ENCODE measurements at regions not wholly inside any gene's neighbourhood (a gene's known extent, or its start where the extent isn't known, plus 50 kb on each side); places are given as distances from the start of the nearest gene placed in this dataset.

- no peak for FAIRE-seq
- H3K9ac ChIP-seq (ENCODE audit: insufficient read depth in 1 of 2, low read depth in 2 of 2, low read length in 2 of 2) = peak overlapping the region in 1 of 2 experiments; percentile 3; a peak in 1 of 4 replicates
- BruUV-seq (replicated peaks) = no TSS peak
- no peaks in the 10 kb centered on the region; the same call in 1 of the 2 replicates for H4K20me1 ChIP-seq (replicated peaks; ENCODE audit: control insufficient read depth, insufficient read depth, low read length)
- in situ Hi-C loops (cut with MboI) (no loop called here), intact Hi-C loops (cut with micrococcal nuclease) (loop anchor here (5.0 kb wide), 2 partner anchors 157 to 262 kb away; partner anchors contain the start of genes CDC45 and UFD1)
- no peaks in the 10 kb centered on the region for H3K36me3 ChIP-seq (ENCODE audit: control insufficient read depth, insufficient read depth, low read length)
- 37% methylated on average over 23 of the region's 23 CpGs for WGBS (ENCODE audit: insufficient coverage, low coverage, missing lambda C conversion rate)
- H3K27ac ChIP-seq (ENCODE audit: extremely low read depth, low read depth, low read length) = no peak overlapping the region
- POLR2A ChIA-PET = interaction anchor here (0.6 to 1.4 kb wide), 5 partner anchors 9 to 513 kb away, joined by 3 to 5 read pairs (median 4); partner anchors contain the start of gene SLC25A1
- H2AFZ ChIP-seq (ENCODE audit: low read depth, low read length) = peak overlapping the region; percentile 77
- no peaks in the 10 kb centered on the region for H3K9me3 ChIP-seq (replicated peaks; ENCODE audit: control insufficient read depth, insufficient read depth, low read depth, low read length)
- CTCF ChIA-PET (ENCODE audit: low intra/inter-chr PET ratio) = no interaction called here
- peaks cover 8 to 18% of the 10 kb centered on the region in 2 experiments; a peak in 4 of 5 replicates for H3K4me1 ChIP-seq (replicated peaks in 1 of 2; ENCODE audit: control insufficient read depth in 2 of 2, insufficient read depth in 2 of 2, low read length in 2 of 2)
- peaks cover 0 to 4% of the 10 kb centered on the region in 2 experiments; a peak in 1 of 5 replicates for H3K27me3 ChIP-seq (ENCODE audit: control insufficient read depth in 2 of 2, insufficient read depth in 2 of 2, low read length in 2 of 2)
- no peaks in the 10 kb centered on the region for H3K79me2 ChIP-seq (ENCODE audit: control insufficient read depth, insufficient read depth, low read length)
- H3K4me3 ChIP-seq = no peak overlapping the region
- H3K4me2 ChIP-seq (ENCODE audit: insufficient read depth, low read length) = peak overlapping the region; percentile 51
- no peak for DNase-seq (ENCODE audit: extremely low read depth in 1 of 4, low spot score in 3 of 4)
- no peak for ATAC-seq
- no peaks in the 10 kb centered on the region for H3K9me1 ChIP-seq (ENCODE audit: control insufficient read depth, insufficient read depth, low read length)
- 0 out of 2 replicates have a peak, but pooled peaks have one; percentile 17 for TF ChIP-seq BHLHE40 (IDR thresholded peaks at IDR 0.05; ENCODE audit: low read length)
- TF ChIP-seq RBM25 (IDR thresholded peaks at IDR 0.05; ENCODE audit: low read depth, low read length, severe bottlenecking) = no peak
- TF ChIP-seq MBD2 (IDR thresholded peaks at IDR 0.05; ENCODE audit: borderline replicate concordance, low read depth) = 0 out of 2 replicates have a peak, but pooled peaks have one; percentile 17
- no peak for TF ChIP-seq MYNN (IDR thresholded peaks at IDR 0.05)
- 0 out of 2 replicates have a peak, but pooled peaks have one; percentile 31 for TF ChIP-seq MYNN (CRISPR knock-in tag; IDR thresholded peaks at IDR 0.05)
- 0 out of 2 replicates have a peak, but pooled peaks have one; percentile 9 for TF ChIP-seq PHF8 (IDR thresholded peaks at IDR 0.05; ENCODE audit: borderline replicate concordance, low read length)
- no peak for TF ChIP-seq EP300 (IDR thresholded peaks at IDR 0.05; ENCODE audit: low read length)
- TF ChIP-seq, protein P1, sequence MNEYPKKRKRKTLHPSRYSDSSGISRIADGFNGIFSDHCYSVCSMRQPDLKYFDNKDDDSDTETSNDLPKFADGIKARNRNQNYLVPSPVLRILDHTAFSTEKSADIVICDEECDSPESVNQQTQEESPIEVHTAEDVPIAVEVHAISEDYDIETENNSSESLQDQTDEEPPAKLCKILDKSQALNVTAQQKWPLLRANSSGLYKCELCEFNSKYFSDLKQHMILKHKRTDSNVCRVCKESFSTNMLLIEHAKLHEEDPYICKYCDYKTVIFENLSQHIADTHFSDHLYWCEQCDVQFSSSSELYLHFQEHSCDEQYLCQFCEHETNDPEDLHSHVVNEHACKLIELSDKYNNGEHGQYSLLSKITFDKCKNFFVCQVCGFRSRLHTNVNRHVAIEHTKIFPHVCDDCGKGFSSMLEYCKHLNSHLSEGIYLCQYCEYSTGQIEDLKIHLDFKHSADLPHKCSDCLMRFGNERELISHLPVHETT (CRISPR knock-in tag; conservative IDR thresholded peaks at IDR 0.05 in 1 of 2, IDR thresholded peaks at IDR 0.05 in 1 of 2) = peak in 1 of 2 experiments; percentile 84; a peak in 1 of 4 replicates
- TF ChIP-seq IFI16 (CRISPR knock-in tag; IDR thresholded peaks at IDR 0.05) = no peak
- TF ChIP-seq HDAC1 (IDR thresholded peaks at IDR 0.05) = 0 out of 4 replicates have a peak, but pooled peaks of 1 of the 2 experiments have one; percentile 0
- TF ChIP-seq NEUROD1 (IDR thresholded peaks at IDR 0.05; ENCODE audit: borderline replicate concordance, low read depth, low read length, partially characterized antibody) = peak; percentile 9
Observed at GRCh38 chr22:19634226-19634975, 79.9 kb upstream of the SEPTIN5 start.
